C4-2B (cell line): ENCODE measurements at regions not wholly inside any gene's neighbourhood (a gene's known extent, or its start where the extent isn't known, plus 50 kb on each side); places are given as distances from the start of the nearest gene placed in this dataset.

ENCODE experiments used
- ZFX ChIP-seq: fragments of 450-650 bp; IDR thresholded peaks from 2 replicates; pipeline ENCODE4 v1.6.1; 2017
- TF ChIP-seq, protein P1 (sequence below): fragments of 450-650 bp; conservative IDR thresholded peaks from 2 replicates; pipeline ENCODE4 v1.5.1; 2017; ENCODE audit warnings: mild to moderate bottlenecking

- TF ChIP-seq, protein P1, sequence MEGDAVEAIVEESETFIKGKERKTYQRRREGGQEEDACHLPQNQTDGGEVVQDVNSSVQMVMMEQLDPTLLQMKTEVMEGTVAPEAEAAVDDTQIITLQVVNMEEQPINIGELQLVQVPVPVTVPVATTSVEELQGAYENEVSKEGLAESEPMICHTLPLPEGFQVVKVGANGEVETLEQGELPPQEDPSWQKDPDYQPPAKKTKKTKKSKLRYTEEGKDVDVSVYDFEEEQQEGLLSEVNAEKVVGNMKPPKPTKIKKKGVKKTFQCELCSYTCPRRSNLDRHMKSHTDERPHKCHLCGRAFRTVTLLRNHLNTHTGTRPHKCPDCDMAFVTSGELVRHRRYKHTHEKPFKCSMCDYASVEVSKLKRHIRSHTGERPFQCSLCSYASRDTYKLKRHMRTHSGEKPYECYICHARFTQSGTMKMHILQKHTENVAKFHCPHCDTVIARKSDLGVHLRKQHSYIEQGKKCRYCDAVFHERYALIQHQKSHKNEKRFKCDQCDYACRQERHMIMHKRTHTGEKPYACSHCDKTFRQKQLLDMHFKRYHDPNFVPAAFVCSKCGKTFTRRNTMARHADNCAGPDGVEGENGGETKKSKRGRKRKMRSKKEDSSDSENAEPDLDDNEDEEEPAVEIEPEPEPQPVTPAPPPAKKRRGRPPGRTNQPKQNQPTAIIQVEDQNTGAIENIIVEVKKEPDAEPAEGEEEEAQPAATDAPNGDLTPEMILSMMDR = no peak
- TF ChIP-seq ZFX = no peak
Measured at GRCh38 chr14:31963587-31963986, 113.5 kb upstream of the ARHGAP5 start.
